ENCODE measurements at regions not wholly inside any gene's neighbourhood (a gene's known extent, or its start where the extent isn't known, plus 50 kb on each side); places are given as distances from the start of the nearest gene placed in this dataset.

- Histone ChIP-seq H3K4me3 (no peak overlapping the region), H3K4me1 (replicated peaks) (0 out of 2 replicates have a peak, but pooled peaks cover 3% of the 10 kb centered on the region), H3K9me3 (replicated peaks) (no peaks in the 10 kb centered on the region), H3K36me3 (no peaks in the 10 kb centered on the region), H3K27ac (no peak overlapping the region), H3K27me3 (replicated peaks) (no peaks in the 10 kb centered on the region)
- no peak for DNase-seq (ENCODE audit: low read depth in 1 of 2, low spot score in 2 of 2)
These were observed 105.0 kb upstream of the DPYD start for GRCh38 chr1:98025858-98026257.

GRCh38 chr1:98021126-98021525 is 100.3 kb upstream of the DPYD start:
- no peaks in the 10 kb centered on the region; the same call in 1 of the 2 replicates for H3K4me1 ChIP-seq (replicated peaks)
- no peak overlapping the region for H3K4me3 ChIP-seq
- no peaks in the 10 kb centered on the region for H3K9me3 ChIP-seq (replicated peaks)
- DNase-seq (ENCODE audit: low read depth in 1 of 2, low spot score in 2 of 2), result no peak
- no peaks in the 10 kb centered on the region for H3K27me3 ChIP-seq (replicated peaks)
- H3K36me3 ChIP-seq, result no peaks in the 10 kb centered on the region
- H3K27ac ChIP-seq, result no peak overlapping the region

GRCh38 chr1:98019747-98020146 is 98.9 kb upstream of the DPYD start:
- H3K4me3 ChIP-seq, result no peak overlapping the region
- no peak for DNase-seq (ENCODE audit: low read depth in 1 of 2, low spot score in 2 of 2)
- no peak overlapping the region for H3K27ac ChIP-seq
- no peaks in the 10 kb centered on the region for H3K9me3 ChIP-seq (replicated peaks)
- no peaks in the 10 kb centered on the region; the same call in 1 of the 2 replicates for H3K4me1 ChIP-seq (replicated peaks)
- no peaks in the 10 kb centered on the region for H3K36me3 ChIP-seq
- no peaks in the 10 kb centered on the region for H3K27me3 ChIP-seq (replicated peaks)

GRCh38 chr1:98018074-98018473 is 97.2 kb upstream of the DPYD start:
- Histone ChIP-seq H3K4me1 (replicated peaks) (no peaks in the 10 kb centered on the region; the same call in 1 of the 2 replicates), H3K36me3 (no peaks in the 10 kb centered on the region), H3K27me3 (replicated peaks) (no peaks in the 10 kb centered on the region), H3K9me3 (replicated peaks) (no peaks in the 10 kb centered on the region), H3K27ac (no peak overlapping the region), H3K4me3 (no peak overlapping the region)
- no peak for DNase-seq (ENCODE audit: low read depth in 1 of 2, low spot score in 2 of 2)

GRCh38 chr1:98017184-98017583 is 96.3 kb upstream of the DPYD start:
- Histone ChIP-seq H3K4me3 (no peak overlapping the region), H3K27me3 (replicated peaks) (no peaks in the 10 kb centered on the region), H3K4me1 (replicated peaks) (no peaks in the 10 kb centered on the region; the same call in 1 of the 2 replicates), H3K36me3 (no peaks in the 10 kb centered on the region), H3K27ac (no peak overlapping the region), H3K9me3 (replicated peaks) (no peaks in the 10 kb centered on the region)
- DNase-seq (ENCODE audit: low read depth in 1 of 2, low spot score in 2 of 2), result no peak

GRCh38 chr1:98008373-98008772 is 87.5 kb upstream of the DPYD start:
- peaks cover 12% of the 10 kb centered on the region for H3K4me1 ChIP-seq (replicated peaks)
- no peaks in the 10 kb centered on the region for H3K36me3 ChIP-seq
- H3K4me3 ChIP-seq, result no peak overlapping the region
- H3K9me3 ChIP-seq (replicated peaks), result no peaks in the 10 kb centered on the region
- no peak overlapping the region for H3K27ac ChIP-seq
- no peak for DNase-seq (ENCODE audit: low read depth in 1 of 2, low spot score in 2 of 2)
- H3K27me3 ChIP-seq (replicated peaks), result no peaks in the 10 kb centered on the region

GRCh38 chr1:98005326-98006010 is 84.6 kb upstream of the DPYD start:
- no peak overlapping the region for H3K4me3 ChIP-seq
- H3K27me3 ChIP-seq (replicated peaks), result no peaks in the 10 kb centered on the region
- no peaks in the 10 kb centered on the region for H3K9me3 ChIP-seq (replicated peaks)
- DNase-seq (ENCODE audit: low read depth in 1 of 2, low spot score in 2 of 2), result no peak
- peaks cover 12% of the 10 kb centered on the region for H3K4me1 ChIP-seq (replicated peaks)
- H3K36me3 ChIP-seq, result no peaks in the 10 kb centered on the region
- peak overlapping the region; percentile 48 for H3K27ac ChIP-seq

GRCh38 chr1:98003442-98003841 is 82.6 kb upstream of the DPYD start:
- Histone ChIP-seq H3K27ac (no peak overlapping the region), H3K36me3 (no peaks in the 10 kb centered on the region), H3K9me3 (replicated peaks) (no peaks in the 10 kb centered on the region), H3K4me3 (no peak overlapping the region), H3K27me3 (replicated peaks) (no peaks in the 10 kb centered on the region), H3K4me1 (replicated peaks) (peaks cover 12% of the 10 kb centered on the region)
- no peak for DNase-seq (ENCODE audit: low read depth in 1 of 2, low spot score in 2 of 2)

GRCh38 chr1:98002288-98002687 is 81.5 kb upstream of the DPYD start:
- Histone ChIP-seq H3K9me3 (replicated peaks) (no peaks in the 10 kb centered on the region), H3K4me3 (no peak overlapping the region), H3K4me1 (replicated peaks) (peaks cover 12% of the 10 kb centered on the region), H3K36me3 (no peaks in the 10 kb centered on the region), H3K27me3 (replicated peaks) (no peaks in the 10 kb centered on the region), H3K27ac (no peak overlapping the region)
- no peak for DNase-seq (ENCODE audit: low read depth in 1 of 2, low spot score in 2 of 2)

GRCh38 chr1:98001764-98002163 is 80.9 kb upstream of the DPYD start:
- no peak for DNase-seq (ENCODE audit: low read depth in 1 of 2, low spot score in 2 of 2)
- Histone ChIP-seq H3K27ac (no peak overlapping the region), H3K27me3 (replicated peaks) (no peaks in the 10 kb centered on the region), H3K9me3 (replicated peaks) (no peaks in the 10 kb centered on the region), H3K4me1 (replicated peaks) (peaks cover 12% of the 10 kb centered on the region), H3K4me3 (no peak overlapping the region), H3K36me3 (no peaks in the 10 kb centered on the region)

- Histone ChIP-seq H3K4me3 (no peak overlapping the region), H3K4me1 (replicated peaks) (no peaks in the 10 kb centered on the region), H3K27me3 (replicated peaks) (no peaks in the 10 kb centered on the region), H3K27ac (no peak overlapping the region), H3K36me3 (no peaks in the 10 kb centered on the region), H3K9me3 (replicated peaks) (no peaks in the 10 kb centered on the region)
- peak in 1 of 2 experiments; percentile 23 for DNase-seq (ENCODE audit: low read depth in 1 of 2, low spot score in 2 of 2)
These were observed 78.5 kb upstream of the DPYD start for GRCh38 chr1:97999320-97999719.

GRCh38 chr1:97996880-97997279 is 76.0 kb upstream of the DPYD start:
- no peaks in the 10 kb centered on the region for H3K9me3 ChIP-seq (replicated peaks)
- H3K4me3 ChIP-seq, result no peak overlapping the region
- no peaks in the 10 kb centered on the region for H3K4me1 ChIP-seq (replicated peaks)
- H3K27me3 ChIP-seq (replicated peaks), result no peaks in the 10 kb centered on the region
- no peaks in the 10 kb centered on the region for H3K36me3 ChIP-seq
- H3K27ac ChIP-seq, result no peak overlapping the region
- no peak for DNase-seq (ENCODE audit: low read depth in 1 of 2, low spot score in 2 of 2)

GRCh38 chr1:97989094-97989680 is 68.4 kb upstream of the DPYD start:
- H3K27ac ChIP-seq, result no peak overlapping the region
- no peak for DNase-seq (ENCODE audit: low read depth in 1 of 2, low spot score in 2 of 2)
- no peaks in the 10 kb centered on the region for H3K4me1 ChIP-seq (replicated peaks)
- H3K36me3 ChIP-seq, result no peaks in the 10 kb centered on the region
- H3K9me3 ChIP-seq (replicated peaks), result no peaks in the 10 kb centered on the region
- no peaks in the 10 kb centered on the region for H3K27me3 ChIP-seq (replicated peaks)
- H3K4me3 ChIP-seq, result no peak overlapping the region

GRCh38 chr1:97986041-97987005 is 65.5 kb upstream of the DPYD start:
- Histone ChIP-seq H3K9me3 (replicated peaks) (no peaks in the 10 kb centered on the region), H3K4me3 (no peak overlapping the region), H3K4me1 (replicated peaks) (no peaks in the 10 kb centered on the region), H3K36me3 (no peaks in the 10 kb centered on the region), H3K27me3 (replicated peaks) (no peaks in the 10 kb centered on the region), H3K27ac (no peak overlapping the region)
- no peak for DNase-seq (ENCODE audit: low read depth in 1 of 2, low spot score in 2 of 2)
